Left lung (tissue), 4 donors: ENCODE measurements at regions not wholly inside any gene's neighbourhood (a gene's known extent, or its start where the extent isn't known, plus 50 kb on each side); places are given as distances from the start of the nearest gene placed in this dataset.

ENCODE experiments used
- ATAC-seq: fragments of 200-7000 bp; cut with Tn5 transposase; one replicate; pipeline ENCODE4 v1.9.1; 2020; ENCODE audit warnings: moderate library complexity
- DNase-seq, 4 donors: peaks; one replicate each; pipeline ENCODE4 v3.0.0-alpha.2; 2013 to 2020
- H3K27ac ChIP-seq, 2 donors: fragments of 200-600 bp; sonication (generic) in 1 of 2; one replicate each; pipeline versions ENCODE4 v1.5.0 to v1.8.0; 2020 to 2021
- H3K27me3 ChIP-seq, 2 donors: fragments of 200-600 bp; sonication (generic) in 1 of 2; one replicate each; pipeline versions ENCODE4 v1.5.0 to v1.8.0; 2020 to 2021
- H3K36me3 ChIP-seq, 2 donors: fragments of 200-600 bp; sonication (generic) in 1 of 2; one replicate each; pipeline versions ENCODE4 v1.5.0 to v1.8.0; 2020 to 2021
- H3K4me1 ChIP-seq, 2 donors: fragments of 200-600 bp; one replicate each; pipeline ENCODE4 v1.8.0; 2021
- H3K4me3 ChIP-seq, 2 donors: fragments of 200-600 bp; sonication (generic) in 1 of 2; one replicate each; pipeline versions ENCODE4 v1.5.0 to v1.8.0; 2020 to 2021; ENCODE audit warnings: mild to moderate bottlenecking in 1 of 2
- H3K9me3 ChIP-seq, 2 donors: fragments of 200-600 bp; sonication (generic) in 1 of 2; one replicate each; pipeline versions ENCODE4 v1.5.0 to v1.8.0; 2020 to 2021
- CTCF ChIP-seq, 2 donors: fragments of 200-600 bp; sonication (generic) in 1 of 2; IDR thresholded peaks; one replicate each; pipeline versions ENCODE4 v1.5.0 to v1.8.0; 2021; ENCODE audit warnings: antibody characterized with exemption in 2 of 2
- intact Hi-C, 2 donors: fragments of 100-400 bp; cut with DNase I; formaldehyde crosslinking; loops; one replicate each; pipeline versions ENCODE4 v1.11.2 to v1.14.2; 2022
- donor health status: DM: no; HTN: yes; CAD: no.
- donor health status: DM: no; HTN: no; CAD: no.

GRCh38 chr12:124162151-124163110 lies 132.5 kb upstream of the RFLNA start:
- H3K9me3 ChIP-seq, result no peaks in the 10 kb centered on the region
- TF ChIP-seq CTCF (IDR thresholded peaks at IDR 0.05), result no peak
- H3K36me3 ChIP-seq, result no peaks in the 10 kb centered on the region
- no peak for DNase-seq
- intact Hi-C loops, result no loop called here
- no peaks in the 10 kb centered on the region for H3K4me1 ChIP-seq
- H3K4me3 ChIP-seq, result no peak overlapping the region
- ATAC-seq, result peak; percentile 51
- no peaks in the 10 kb centered on the region for H3K27me3 ChIP-seq
- no peak overlapping the region for H3K27ac ChIP-seq

GRCh38 chr12:124165695-124166094 lies 129.2 kb upstream of the RFLNA start:
- no peak for TF ChIP-seq CTCF (IDR thresholded peaks at IDR 0.05)
- intact Hi-C loops, result no loop called here

GRCh38 chr12:124167141-124167540 lies 127.8 kb upstream of the RFLNA start:
- no peak for TF ChIP-seq CTCF (IDR thresholded peaks at IDR 0.05)
- no peak overlapping the region for H3K27ac ChIP-seq
- H3K36me3 ChIP-seq, result no peaks in the 10 kb centered on the region

More at GRCh38 chr12:124165695-124166094, 129.2 kb upstream of the RFLNA start:
- no peak overlapping the region for H3K4me3 ChIP-seq
- DNase-seq (no peak), ATAC-seq (peak; percentile 49)
- no peaks in the 10 kb centered on the region for H3K4me1 ChIP-seq
- no peak overlapping the region for H3K27ac ChIP-seq
- H3K9me3 ChIP-seq, result no peaks in the 10 kb centered on the region
- no peaks in the 10 kb centered on the region for H3K36me3 ChIP-seq
- no peaks in the 10 kb centered on the region for H3K27me3 ChIP-seq

GRCh38 chr12:124168016-124168786 lies 126.7 kb upstream of the RFLNA start:
- Histone ChIP-seq H3K4me3 (no peak overlapping the region), H3K27ac (no peak overlapping the region), H3K4me1 (no peaks in the 10 kb centered on the region), H3K36me3 (no peaks in the 10 kb centered on the region), H3K27me3 (no peaks in the 10 kb centered on the region), H3K9me3 (no peaks in the 10 kb centered on the region)
- no peak for DNase-seq
- intact Hi-C loops, result no loop called here
- ATAC-seq, result peak; percentile 34
- no peak for TF ChIP-seq CTCF (IDR thresholded peaks at IDR 0.05)

More at GRCh38 chr12:124167141-124167540, 127.8 kb upstream of the RFLNA start:
- no peaks in the 10 kb centered on the region for H3K9me3 ChIP-seq
- ATAC-seq (no peak), DNase-seq (no peak)
- no peaks in the 10 kb centered on the region for H3K4me1 ChIP-seq
- H3K27me3 ChIP-seq, result no peaks in the 10 kb centered on the region
- intact Hi-C loops, result no loop called here
- H3K4me3 ChIP-seq, result no peak overlapping the region
